Endodermal cell (in vitro differentiated cells): ENCODE measurements at regions not wholly inside any gene's neighbourhood (a gene's known extent, or its start where the extent isn't known, plus 50 kb on each side); places are given as distances from the start of the nearest gene placed in this dataset.

Experiments used
- DNase-seq: peaks from one replicate; pipeline ENCODE4 v3.0.0-alpha.2; 2017
- H3K27ac ChIP-seq: 2 replicates; pipeline ENCODE4 v1.5.1; 2013; ENCODE audit warnings: mild to moderate bottlenecking, low read depth, low read length, moderate library complexity
- H3K27me3 ChIP-seq: 2 replicates; pipeline ENCODE4 v1.6.1; 2013; ENCODE audit warnings: mild to moderate bottlenecking, low read length, moderate library complexity; ENCODE audit not compliant: insufficient read depth, control insufficient read depth, poor library complexity, severe bottlenecking
- H3K36me3 ChIP-seq: 2 replicates; pipeline ENCODE4 v1.7.0; 2013; ENCODE audit warnings: mild to moderate bottlenecking, low read length, moderate library complexity; ENCODE audit not compliant: control insufficient read depth, insufficient read depth
- H3K4me1 ChIP-seq: one replicate; pipeline ENCODE4 v1.7.0; 2013; ENCODE audit warnings: low read length; ENCODE audit not compliant: control insufficient read depth, insufficient read depth
- H3K4me3 ChIP-seq: 2 replicates; pipeline ENCODE4 v1.5.1; 2013; ENCODE audit warnings: mild to moderate bottlenecking, low read length, moderate library complexity
- H3K9ac ChIP-seq: 2 replicates; pipeline ENCODE4 v1.6.1; 2013; ENCODE audit warnings: mild to moderate bottlenecking, low read length, moderate library complexity; ENCODE audit not compliant: poor library complexity, severe bottlenecking; ENCODE audit errors: extremely low read depth
- H3K9me3 ChIP-seq: 2 replicates; pipeline ENCODE4 v1.6.1; 2013; ENCODE audit warnings: mild to moderate bottlenecking, low read length, moderate library complexity; ENCODE audit not compliant: control insufficient read depth
- H3K27ac Mint-ChIP-seq: 2 replicates; pipeline ENCODE4 v1.8.0; 2020; ENCODE audit warnings: mixed read lengths
- H3K27me3 Mint-ChIP-seq: 2 replicates; pipeline ENCODE4 v1.8.0; 2021; ENCODE audit warnings: mild to moderate bottlenecking, mixed read lengths; ENCODE audit not compliant: insufficient read depth
- H3K36me3 Mint-ChIP-seq: 2 replicates; pipeline ENCODE4 v1.8.0; 2020; ENCODE audit warnings: low read depth, mixed read lengths
- H3K4me1 Mint-ChIP-seq: 2 replicates; pipeline ENCODE4 v1.8.0; 2020; ENCODE audit warnings: mixed read lengths
- H3K4me3 Mint-ChIP-seq: 2 replicates; pipeline ENCODE4 v1.8.0; 2020; ENCODE audit warnings: mild to moderate bottlenecking, moderate library complexity, mixed read lengths
- H3K9me3 Mint-ChIP-seq: 2 replicates; pipeline ENCODE4 v1.8.0; 2020; ENCODE audit warnings: mild to moderate bottlenecking, mixed read lengths
- CTCF ChIP-seq: fragments of 200-600 bp; sonication (generic); conservative IDR thresholded peaks from 2 replicates; pipeline ENCODE4 v1.5.0; 2021; ENCODE audit warnings: antibody characterized with exemption, mild to moderate bottlenecking
- WGBS, 2 experiments: methylation state at CpG; one replicate each; pipeline versions ENCODE4 v1.1.5 to v1.1.7; 2013; ENCODE audit warnings: missing lambda C conversion rate in 2 of 2, mixed read lengths in 1 of 2; ENCODE audit not compliant: insufficient coverage in 1 of 2, insufficient read length in 1 of 2; 5-methylcytosine and 5-hydroxymethylcytosine counted together

GRCh38 chr17:70375813-70376770 lies 206.8 kb downstream of the KCNJ2 start:
- H3K27ac ChIP-seq = no peak overlapping the region
- WGBS, 2 experiments = 85 to 88% methylated on average over 3 to 4 of the region's 4 CpGs
- no peak overlapping the region for H3K4me3 Mint-ChIP-seq
- no peaks in the 10 kb centered on the region for H3K36me3 ChIP-seq
- no peak for DNase-seq
- peaks cover 23% of the 10 kb centered on the region for H3K4me1 Mint-ChIP-seq
- H3K4me3 ChIP-seq = no peak overlapping the region
- no peak overlapping the region for H3K27ac Mint-ChIP-seq
- no peaks in the 10 kb centered on the region for H3K36me3 Mint-ChIP-seq
- H3K27me3 Mint-ChIP-seq = no peaks in the 10 kb centered on the region
- no peak overlapping the region for H3K9ac ChIP-seq
- TF ChIP-seq CTCF = no peak
- no peaks in the 10 kb centered on the region for H3K27me3 ChIP-seq
- no peaks in the 10 kb centered on the region for H3K4me1 ChIP-seq
- peaks cover 3% of the 10 kb centered on the region for H3K9me3 Mint-ChIP-seq
- peaks cover 5% of the 10 kb centered on the region for H3K9me3 ChIP-seq

GRCh38 chr17:70377654-70378053 lies 208.3 kb downstream of the KCNJ2 start:
- WGBS, 2 experiments = 48 to 56% methylated on average over 3 of the region's 4 CpGs
- H3K27me3 Mint-ChIP-seq = no peaks in the 10 kb centered on the region

GRCh38 chr17:70378076-70378475 lies 208.7 kb downstream of the KCNJ2 start:
- Histone ChIP-seq H3K9me3 (peaks cover 5% of the 10 kb centered on the region), H3K27me3 (no peaks in the 10 kb centered on the region), H3K4me3 (no peak overlapping the region), H3K4me1 (no peaks in the 10 kb centered on the region), H3K27ac (no peak overlapping the region), H3K36me3 (no peaks in the 10 kb centered on the region), H3K9ac (no peak overlapping the region)
- H3K4me1 Mint-ChIP-seq = peaks cover 23% of the 10 kb centered on the region
- no peaks in the 10 kb centered on the region for H3K36me3 Mint-ChIP-seq
- no peak overlapping the region for H3K27ac Mint-ChIP-seq
- H3K27me3 Mint-ChIP-seq = no peaks in the 10 kb centered on the region
- H3K4me3 Mint-ChIP-seq = no peak overlapping the region
- no peak for TF ChIP-seq CTCF
- no peak for DNase-seq
- peaks cover 3% of the 10 kb centered on the region for H3K9me3 Mint-ChIP-seq

More at GRCh38 chr17:70377654-70378053, 208.3 kb downstream of the KCNJ2 start:
- no peak for DNase-seq
- no peaks in the 10 kb centered on the region for H3K36me3 Mint-ChIP-seq
- Histone ChIP-seq H3K9me3 (peaks cover 5% of the 10 kb centered on the region), H3K27ac (no peak overlapping the region), H3K4me1 (no peaks in the 10 kb centered on the region), H3K36me3 (no peaks in the 10 kb centered on the region), H3K27me3 (no peaks in the 10 kb centered on the region), H3K9ac (no peak overlapping the region), H3K4me3 (no peak overlapping the region)
- H3K4me1 Mint-ChIP-seq = peaks cover 23% of the 10 kb centered on the region
- no peak for TF ChIP-seq CTCF
- no peak overlapping the region for H3K27ac Mint-ChIP-seq
- peaks cover 3% of the 10 kb centered on the region for H3K9me3 Mint-ChIP-seq
- H3K4me3 Mint-ChIP-seq = no peak overlapping the region
